GM19238 (cell line): ENCODE measurements at regions not wholly inside any gene's neighbourhood (a gene's known extent, or its start where the extent isn't known, plus 50 kb on each side); places are given as distances from the start of the nearest gene placed in this dataset.

Source experiments
- DNase-seq: peaks from one replicate; pipeline ENCODE4 v3.0.0; 2011; ENCODE audit warnings: low spot score; ENCODE audit not compliant: insufficient read length

DNA sequence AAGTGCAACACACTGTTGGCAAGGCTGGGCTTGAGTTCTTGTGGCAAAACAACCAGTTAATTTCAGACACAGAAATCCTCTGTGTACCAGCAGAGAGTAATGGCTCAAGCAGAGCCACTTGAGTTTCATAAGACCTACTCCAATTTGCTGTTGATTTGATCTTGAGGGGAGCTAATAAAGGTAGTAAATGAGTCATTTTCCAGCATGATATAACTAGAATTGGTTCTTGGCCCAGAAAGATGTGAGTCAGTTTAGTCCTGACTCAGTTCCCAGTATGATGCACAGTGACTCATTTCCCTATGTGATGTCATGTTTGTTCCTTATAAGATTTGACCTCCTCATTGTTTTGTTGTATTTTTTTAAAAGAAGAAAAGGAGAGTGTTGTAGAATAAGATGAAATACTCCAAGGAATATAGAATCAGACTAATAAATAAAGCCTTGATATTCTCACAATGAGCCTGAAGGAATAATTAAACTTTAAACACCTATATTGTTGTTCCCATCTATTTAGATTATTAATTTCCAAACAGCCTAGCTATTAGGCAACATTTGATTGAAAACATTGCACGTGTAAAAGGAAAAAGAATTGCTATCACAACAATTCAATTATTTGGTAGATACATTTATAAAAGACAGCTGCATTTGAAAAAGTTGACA, 186.2 kb downstream of the REEP3 start:
- DNase-seq: no peak

DNA sequence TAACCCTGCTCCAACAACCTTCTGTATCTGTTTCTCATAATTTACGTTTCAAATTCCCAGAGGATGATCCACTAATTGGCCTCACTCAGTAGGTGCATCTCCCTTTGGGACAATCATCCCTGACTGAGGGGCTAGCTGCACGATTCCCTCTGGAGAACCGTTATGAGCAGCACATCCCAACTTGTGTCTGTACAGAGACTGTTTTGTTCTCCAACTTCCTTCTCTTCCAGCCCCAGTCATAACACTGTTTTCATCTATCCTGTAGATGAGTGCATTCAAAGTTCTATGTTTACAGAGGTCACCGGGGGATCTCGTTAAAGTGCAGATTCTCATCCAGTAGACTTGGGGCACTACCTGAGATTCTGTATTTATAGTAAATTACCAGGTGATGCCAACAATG, 187.2 kb downstream of the REEP3 start:
- no peak for DNase-seq

DNA sequence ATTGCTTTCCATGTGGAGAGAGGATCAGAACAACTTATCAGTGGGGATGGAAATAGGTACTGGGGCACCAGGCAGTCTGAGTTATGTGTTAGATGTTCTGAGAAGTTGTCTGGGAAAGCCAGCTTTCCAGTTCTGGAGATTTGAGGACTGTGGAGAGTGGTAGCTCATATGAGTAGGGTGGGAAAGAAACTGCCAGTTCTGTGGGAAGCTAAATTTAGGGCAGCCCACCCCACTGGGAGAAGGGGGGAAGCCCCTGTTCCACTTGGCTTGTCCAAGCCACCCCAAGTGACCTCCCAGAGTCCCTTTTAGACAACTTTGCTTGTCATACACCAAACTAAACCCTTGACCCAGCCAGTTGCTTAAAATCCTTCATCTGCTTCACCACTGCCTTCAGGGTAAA, 189.5 kb downstream of the REEP3 start:
- DNase-seq: no peak

DNA sequence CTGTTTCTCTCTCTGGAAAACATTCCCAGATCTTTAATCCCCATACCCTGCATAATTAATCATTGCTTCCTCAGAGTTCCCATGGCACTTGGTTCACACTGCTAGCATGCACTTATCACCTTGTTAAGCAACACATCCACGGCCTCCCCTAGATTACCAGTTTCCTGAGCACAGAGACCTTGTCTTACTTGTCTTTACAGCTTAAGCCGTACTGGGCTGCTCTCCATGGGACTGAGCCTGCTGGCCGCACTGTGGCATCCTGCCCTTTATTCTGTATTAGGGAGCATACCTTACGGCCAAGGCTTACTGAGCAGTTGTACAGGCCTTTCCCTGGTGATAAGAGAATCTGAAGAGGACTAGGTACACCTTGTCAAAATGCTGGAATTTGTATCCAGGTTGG, 190.2 kb downstream of the REEP3 start:
- no peak for DNase-seq

DNA sequence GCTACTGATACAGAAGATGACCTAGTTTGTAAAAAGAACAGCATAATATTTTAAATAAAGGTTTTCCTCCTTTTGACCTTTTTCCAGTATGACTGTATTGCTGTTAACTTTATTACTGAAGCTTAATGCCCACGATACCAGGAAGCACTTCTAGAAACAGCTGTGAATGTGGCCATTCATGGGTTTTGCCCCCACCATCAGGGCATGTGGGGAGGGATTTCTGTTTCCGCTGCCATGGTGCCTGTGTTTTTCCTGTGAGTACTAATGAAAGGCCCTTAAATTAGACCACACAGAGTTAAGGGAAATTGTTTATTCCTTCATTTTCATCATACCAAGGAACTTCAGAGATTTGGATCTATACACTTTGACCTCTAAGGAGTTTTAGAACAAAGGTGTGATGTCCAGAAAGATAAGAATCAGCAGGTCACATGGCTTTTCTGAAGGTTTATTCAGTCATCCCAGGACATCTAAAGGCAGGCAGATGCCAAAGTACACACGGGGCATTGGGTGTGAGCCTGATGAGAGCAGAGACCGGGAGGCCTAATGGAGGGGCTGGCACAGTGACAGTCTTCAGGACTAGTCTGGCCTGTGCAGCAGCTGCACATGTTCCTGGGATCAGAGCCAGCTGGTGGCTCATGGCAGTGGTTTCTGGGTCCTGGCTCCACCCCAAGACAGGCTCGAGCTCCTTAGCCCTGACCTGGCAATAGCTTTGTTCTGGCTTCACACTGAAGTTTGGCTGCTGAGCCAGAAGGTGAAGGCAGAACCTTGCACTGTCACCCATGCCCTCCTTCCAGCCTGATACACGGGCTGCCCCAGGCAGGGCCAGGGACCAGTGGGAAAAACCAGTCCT, 190.9 kb downstream of the REEP3 start:
- DNase-seq: no peak

DNA sequence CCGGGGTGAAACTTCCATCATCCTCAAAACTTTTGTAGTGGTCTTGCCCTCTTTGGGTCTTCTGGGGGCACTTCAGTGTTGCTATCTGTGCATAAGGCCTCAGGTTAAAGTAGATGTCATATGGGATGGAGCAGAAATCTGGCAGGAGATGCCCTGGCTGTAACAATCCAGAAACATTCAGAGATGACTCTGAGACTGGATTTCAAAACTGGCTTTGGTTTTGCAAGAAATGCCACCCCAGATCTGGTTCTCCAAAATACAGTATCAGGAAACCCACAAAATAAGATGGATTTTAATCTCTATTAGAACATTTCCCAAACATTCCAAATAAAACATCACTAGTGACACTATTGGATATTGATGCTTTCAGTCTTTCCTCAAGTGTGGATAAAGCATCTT, 191.5 kb downstream of the REEP3 start:
- DNase-seq: no peak

- no peak for DNase-seq
Observed at GRCh38 chr10:63713191-63714144, 192.3 kb downstream of the REEP3 start.

DNA sequence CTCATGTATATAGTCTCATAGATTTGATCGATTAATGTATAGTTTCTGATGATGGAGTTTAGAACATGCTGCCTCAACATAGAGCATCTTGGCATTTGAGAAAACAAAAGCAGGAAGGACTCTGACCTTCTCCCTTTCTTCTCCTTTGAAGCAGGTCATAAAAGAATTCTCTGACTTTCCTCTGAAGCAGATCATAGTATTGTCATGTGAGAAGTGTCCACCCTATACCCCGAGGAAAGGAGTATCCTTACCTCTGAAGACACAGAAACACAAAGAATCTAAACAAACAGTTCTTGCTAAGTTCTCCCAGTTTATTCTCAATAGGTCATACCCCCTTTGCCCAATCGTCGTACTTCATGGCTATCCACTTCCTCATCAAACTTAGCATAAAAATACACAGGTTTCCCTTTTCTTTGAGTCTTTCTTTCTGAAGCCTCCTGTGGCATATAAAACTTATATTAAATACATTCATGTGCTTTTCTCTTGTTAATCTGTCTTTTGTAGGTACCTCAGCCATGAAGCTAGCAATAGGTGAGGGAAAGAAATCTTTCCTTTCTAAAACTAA, 194.9 kb downstream of the REEP3 start:
- DNase-seq: no peak

DNA sequence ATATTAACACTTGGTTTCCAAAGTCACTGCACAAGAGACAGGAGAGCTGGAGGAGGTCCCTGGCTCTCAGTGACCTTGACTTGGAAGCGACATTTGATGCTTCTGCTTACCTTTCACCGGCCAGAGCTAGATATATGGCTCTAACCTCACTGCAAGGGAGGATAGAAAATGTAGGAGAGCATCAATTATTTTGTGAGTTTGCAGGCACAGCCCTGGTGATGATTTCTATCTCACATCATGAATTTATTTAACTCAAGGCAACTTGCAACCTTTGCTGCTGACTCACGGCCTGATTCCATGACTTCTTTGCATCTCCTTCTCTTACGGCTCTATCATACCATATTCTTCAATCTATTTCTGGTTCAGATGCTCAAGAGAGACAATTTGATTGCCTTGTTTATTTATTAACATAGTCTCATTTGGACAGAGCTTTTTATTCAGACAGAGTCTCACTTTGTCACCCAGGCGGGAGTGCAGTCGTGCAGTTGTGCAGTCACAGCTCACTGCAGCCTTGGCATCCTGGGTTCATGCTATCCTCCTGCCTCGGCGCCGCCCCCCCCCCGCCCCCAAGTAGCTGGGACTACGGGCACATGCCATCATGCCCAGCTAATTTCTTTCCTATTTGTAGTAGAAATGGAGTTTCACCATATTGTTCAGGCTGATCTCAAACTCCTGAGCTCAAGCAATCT, 196.0 kb downstream of the REEP3 start:
- no peak for DNase-seq

- DNase-seq: no peak
Observed at GRCh38 chr10:63718006-63718405, 196.8 kb downstream of the REEP3 start.

GRCh38 chr10:63718421-63718820, 197.2 kb downstream of the REEP3 start:
- no peak for DNase-seq

- no peak for DNase-seq
Observed at GRCh38 chr10:63719226-63719856, 198.1 kb downstream of the REEP3 start.

DNA sequence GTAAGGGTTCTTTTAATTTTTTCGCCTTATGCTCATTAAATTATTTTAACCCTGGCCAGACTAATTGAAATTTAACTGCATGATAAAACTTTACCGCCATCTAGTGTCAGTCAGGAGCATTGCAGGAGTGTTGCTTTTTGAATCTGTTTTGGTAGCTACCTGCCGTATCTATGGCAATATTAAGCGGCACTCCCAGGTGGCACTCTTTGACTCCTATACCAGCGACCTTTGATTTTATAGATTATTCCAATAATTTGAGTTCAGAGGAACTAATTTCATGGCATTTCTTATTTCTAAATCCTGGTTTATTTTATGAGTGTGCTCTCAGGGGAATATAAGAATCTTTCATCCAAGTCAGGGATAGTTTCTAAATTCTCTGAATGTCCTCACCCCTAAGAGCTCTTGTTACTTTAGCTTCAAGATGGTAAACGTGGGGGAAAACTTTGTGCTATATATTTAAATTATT, 198.9 kb downstream of the REEP3 start:
- no peak for DNase-seq

DNA sequence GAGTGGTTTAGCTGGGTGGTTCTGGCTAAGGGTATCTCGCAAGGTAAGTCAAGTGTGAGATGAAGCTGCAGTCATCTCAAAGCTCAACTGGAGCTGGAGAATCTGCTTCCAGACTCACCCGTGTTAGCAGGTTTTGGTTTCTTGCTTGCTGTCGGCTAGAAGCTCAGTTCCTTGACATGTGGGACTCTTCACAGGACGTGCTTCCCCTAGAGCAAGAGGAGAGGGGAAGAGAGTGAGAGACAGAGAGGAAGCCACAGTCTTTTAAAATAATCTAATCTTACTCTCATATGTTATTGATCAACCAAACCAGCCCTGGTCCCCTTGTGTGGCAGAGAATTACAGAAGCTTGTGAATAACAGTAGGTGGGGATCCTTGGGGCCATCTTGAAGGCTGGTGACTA, 199.5 kb downstream of the REEP3 start:
- no peak for DNase-seq

DNA sequence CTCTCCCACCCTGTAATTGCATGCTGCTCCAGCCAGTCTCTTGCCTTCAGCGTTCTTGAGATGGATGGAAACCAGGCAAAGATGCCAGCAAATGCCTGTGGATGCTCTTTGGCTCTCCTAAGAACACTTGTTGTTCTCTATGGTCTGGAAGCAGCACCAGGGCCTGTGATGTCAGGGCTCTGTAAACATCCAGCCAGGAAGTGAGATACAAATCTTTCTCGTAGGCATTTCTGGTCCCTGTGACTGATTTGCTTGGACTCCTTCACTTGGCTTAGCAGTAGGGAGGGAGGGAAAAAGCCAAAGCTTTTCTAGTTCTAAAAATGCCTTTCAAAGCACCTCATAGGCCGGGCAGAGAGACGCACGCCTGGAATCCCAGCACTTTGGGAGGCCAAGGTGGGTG, 201.3 kb downstream of the REEP3 start:
- DNase-seq: no peak

DNA sequence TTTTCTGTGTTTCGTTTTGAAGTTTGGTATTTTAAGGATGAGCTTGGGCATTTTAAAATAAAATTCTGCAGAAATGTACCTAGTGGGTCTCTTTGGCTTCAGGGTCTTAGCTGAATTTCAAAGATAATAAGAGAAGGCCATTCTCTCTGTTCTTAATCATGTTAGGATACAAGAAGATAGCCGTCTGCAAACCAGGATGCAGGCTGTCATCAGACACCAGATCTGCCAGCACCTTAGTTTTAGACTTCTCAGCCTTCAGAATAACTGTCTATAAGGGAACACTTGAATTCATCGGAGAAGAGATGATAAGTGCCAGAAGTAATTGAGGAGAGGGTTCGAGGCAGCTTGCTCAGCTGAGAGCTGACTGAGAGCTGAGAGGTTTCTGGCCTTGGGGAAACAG, 202.1 kb downstream of the REEP3 start:
- no peak for DNase-seq

- DNase-seq: no peak
Observed at GRCh38 chr10:63723741-63724140, 202.5 kb downstream of the REEP3 start.

GRCh38 chr10:63724922-63725321, 203.7 kb downstream of the REEP3 start:
- no peak for DNase-seq

DNA sequence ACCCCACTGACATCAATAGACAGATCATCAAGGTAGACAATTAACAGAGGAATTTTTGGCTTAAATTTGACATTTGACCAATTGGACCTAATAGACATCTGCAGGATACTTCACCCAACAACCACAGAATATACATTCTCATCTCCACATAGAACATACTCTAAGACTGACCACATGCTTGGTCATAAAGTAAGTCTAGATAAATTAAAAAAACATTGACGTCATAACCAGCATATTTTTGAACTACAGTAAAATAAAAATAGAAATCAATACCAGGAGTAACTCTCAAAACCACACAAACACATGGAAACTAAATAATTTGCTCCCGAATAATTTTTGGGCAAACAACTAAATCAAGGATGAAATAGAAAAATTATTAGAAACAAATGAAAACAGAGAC, 205.7 kb downstream of the REEP3 start:
- no peak for DNase-seq

DNA sequence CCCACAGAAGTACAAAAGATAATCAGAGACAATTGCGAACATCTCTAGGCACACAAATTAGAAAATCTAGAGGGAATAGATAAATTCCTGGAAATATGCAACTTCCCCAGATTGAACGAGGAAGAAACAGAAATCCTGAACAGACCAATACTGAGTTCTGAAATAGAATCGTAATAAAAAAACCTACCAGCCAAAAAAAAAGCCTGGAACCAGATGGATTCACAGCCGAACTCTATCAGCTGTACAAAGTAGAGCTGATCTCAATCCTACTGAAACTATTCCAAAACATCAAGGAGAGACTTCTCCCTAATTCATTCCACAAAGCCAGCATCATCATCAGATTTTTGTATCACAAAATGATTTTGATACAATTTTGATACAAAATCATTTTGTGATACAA, 206.4 kb downstream of the REEP3 start:
- no peak for DNase-seq
